ENCODE measurements at regions not wholly inside any gene's neighbourhood (a gene's known extent, or its start where the extent isn't known, plus 50 kb on each side); places are given as distances from the start of the nearest gene placed in this dataset.

DNA sequence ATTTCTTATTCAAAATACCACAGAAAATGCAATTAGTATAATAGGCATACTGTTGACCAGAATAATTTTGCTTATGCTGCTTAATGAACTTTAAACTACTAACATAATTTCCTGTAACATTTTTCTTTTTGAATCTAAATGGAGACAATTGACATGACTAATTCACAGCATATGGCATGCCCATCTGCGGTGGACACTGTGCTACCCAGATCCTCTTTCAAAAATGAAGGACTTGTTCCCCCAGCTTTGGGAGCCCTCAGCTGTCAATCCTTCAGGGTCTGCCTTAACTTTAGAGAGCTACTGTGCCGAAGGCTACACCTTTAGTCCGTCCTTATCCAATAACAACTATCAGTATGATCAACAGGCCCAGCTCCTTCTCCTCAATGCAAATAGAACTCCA is 789.0 kb downstream of the PLA2G4A start:
- POLR2A ChIA-PET: no interaction called here
- TF ChIP-seq, protein P1, sequence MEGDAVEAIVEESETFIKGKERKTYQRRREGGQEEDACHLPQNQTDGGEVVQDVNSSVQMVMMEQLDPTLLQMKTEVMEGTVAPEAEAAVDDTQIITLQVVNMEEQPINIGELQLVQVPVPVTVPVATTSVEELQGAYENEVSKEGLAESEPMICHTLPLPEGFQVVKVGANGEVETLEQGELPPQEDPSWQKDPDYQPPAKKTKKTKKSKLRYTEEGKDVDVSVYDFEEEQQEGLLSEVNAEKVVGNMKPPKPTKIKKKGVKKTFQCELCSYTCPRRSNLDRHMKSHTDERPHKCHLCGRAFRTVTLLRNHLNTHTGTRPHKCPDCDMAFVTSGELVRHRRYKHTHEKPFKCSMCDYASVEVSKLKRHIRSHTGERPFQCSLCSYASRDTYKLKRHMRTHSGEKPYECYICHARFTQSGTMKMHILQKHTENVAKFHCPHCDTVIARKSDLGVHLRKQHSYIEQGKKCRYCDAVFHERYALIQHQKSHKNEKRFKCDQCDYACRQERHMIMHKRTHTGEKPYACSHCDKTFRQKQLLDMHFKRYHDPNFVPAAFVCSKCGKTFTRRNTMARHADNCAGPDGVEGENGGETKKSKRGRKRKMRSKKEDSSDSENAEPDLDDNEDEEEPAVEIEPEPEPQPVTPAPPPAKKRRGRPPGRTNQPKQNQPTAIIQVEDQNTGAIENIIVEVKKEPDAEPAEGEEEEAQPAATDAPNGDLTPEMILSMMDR (IDR thresholded peaks at IDR 0.05; ENCODE audit: insufficient read depth, low read length, missing control alignments): no peak
- no peak for DNase-seq (ENCODE audit: low read depth, low spot score)
- CTCF ChIA-PET: no interaction called here
- no peak overlapping the region for H3K4me3 ChIP-seq (ENCODE audit: low read depth, low read length)

DNA sequence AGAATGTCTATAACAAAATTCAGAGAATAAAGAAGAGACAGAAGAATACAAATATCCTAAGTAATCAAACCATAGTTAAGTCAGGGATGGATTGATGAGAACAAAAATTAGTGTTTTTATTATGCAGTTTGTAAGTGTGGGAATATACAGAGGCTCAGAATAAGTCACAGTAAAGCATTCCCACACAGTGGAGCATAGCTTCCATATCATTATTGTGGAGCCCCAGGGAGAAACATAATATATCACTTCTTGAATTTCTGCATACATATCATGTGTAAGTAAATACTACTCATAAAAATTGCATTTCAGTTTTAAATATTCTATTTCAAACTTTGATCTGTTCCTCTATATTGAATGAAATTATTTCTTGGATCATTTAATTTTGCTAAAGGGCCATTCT is 790.4 kb downstream of the PLA2G4A start:
- no peak overlapping the region for H3K4me3 ChIP-seq (ENCODE audit: low read depth, low read length)
- TF ChIP-seq, protein P1 (IDR thresholded peaks at IDR 0.05; ENCODE audit: insufficient read depth, low read length, missing control alignments): no peak
- ChIA-PET CTCF (no interaction called here), POLR2A (no interaction called here)
- DNase-seq (ENCODE audit: low read depth, low spot score): no peak

DNA sequence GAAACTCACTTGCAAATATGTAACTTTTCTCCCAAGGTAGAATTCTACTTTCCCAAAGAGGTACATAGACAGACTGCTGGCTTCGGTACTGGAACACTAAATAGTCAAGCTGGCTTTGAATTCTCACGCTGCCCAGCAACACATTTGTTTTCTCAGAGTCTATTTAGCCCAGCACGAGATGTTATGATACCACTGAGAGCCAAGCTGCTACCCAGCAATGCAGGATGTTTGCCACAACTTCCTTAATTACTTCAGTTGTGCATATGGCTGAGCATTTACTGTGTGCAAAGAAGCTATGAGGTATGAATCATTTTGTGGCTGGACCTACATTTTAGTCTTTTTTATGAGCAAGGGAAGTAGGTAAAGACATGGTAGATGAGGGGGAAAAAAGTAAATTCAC is 793.2 kb downstream of the PLA2G4A start:
- POLR2A ChIA-PET: no interaction called here
- no peak overlapping the region for H3K4me3 ChIP-seq (ENCODE audit: low read depth, low read length)
- TF ChIP-seq, protein P1 (IDR thresholded peaks at IDR 0.05; ENCODE audit: insufficient read depth, low read length, missing control alignments): no peak
- CTCF ChIA-PET: no interaction called here
- no peak for DNase-seq (ENCODE audit: low read depth, low spot score)

DNA sequence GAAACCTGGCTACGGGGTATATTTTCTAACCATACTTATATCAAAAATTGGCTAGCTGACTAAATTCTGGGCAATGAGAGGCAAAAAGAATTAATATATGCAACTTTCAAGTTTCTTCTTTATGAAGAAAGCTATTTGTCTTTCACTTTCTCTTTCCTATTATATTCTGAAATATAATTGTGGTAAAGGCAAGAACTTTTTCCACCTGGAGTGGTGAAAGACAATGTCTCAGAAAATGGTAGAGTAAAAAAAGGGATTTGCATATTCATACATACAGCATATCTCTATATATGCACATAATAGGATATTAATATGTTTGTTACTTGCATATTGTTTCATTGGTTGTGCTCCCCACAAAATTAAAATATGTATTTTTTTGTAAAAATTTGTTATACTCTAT is 793.8 kb downstream of the PLA2G4A start:
- ChIA-PET CTCF (no interaction called here), POLR2A (no interaction called here)
- DNase-seq (ENCODE audit: low read depth, low spot score): no peak
- H3K4me3 ChIP-seq (ENCODE audit: low read depth, low read length): no peak overlapping the region
- TF ChIP-seq, protein P1 (IDR thresholded peaks at IDR 0.05; ENCODE audit: insufficient read depth, low read length, missing control alignments): no peak

DNA sequence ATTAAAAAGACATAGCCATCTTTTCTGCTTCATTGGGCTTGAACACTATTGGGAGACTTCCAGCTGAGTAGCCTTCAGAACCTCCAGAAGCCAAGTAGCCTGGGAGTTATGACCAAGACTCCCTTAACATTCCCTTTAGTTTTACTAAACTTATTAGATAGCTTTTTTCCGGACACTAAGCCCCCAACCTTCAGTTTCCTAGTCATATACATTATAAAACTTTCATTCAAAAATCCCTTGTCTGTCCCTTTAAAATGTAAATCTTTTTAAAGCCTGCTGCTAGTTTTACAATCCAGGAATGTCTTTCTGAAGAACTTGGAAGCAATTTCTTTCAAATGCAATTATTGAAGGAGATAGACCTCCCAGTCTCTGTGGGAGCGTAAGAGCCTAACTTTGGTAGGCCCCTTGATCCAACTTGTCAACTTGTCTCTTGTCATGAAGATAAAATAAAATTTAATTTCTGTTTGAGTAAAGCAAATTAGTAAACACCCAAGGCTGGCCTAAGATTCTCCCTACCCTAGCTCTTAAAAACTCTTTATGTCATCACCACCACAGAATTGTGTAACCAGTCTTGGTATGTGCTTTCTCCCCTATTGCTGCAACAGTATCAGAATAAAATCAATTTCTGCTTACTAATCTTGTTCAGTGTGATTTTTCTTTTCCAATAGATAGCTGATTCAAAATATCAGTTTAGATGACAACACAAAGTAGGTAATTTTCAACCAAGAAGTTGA is 796.2 kb downstream of the PLA2G4A start:
- TF ChIP-seq, protein P1 (IDR thresholded peaks at IDR 0.05; ENCODE audit: insufficient read depth, low read length, missing control alignments): no peak
- H3K4me3 ChIP-seq (ENCODE audit: low read depth, low read length): no peak overlapping the region
- no peak for DNase-seq (ENCODE audit: low read depth, low spot score)
- POLR2A ChIA-PET: no interaction called here
- CTCF ChIA-PET: no interaction called here

DNA sequence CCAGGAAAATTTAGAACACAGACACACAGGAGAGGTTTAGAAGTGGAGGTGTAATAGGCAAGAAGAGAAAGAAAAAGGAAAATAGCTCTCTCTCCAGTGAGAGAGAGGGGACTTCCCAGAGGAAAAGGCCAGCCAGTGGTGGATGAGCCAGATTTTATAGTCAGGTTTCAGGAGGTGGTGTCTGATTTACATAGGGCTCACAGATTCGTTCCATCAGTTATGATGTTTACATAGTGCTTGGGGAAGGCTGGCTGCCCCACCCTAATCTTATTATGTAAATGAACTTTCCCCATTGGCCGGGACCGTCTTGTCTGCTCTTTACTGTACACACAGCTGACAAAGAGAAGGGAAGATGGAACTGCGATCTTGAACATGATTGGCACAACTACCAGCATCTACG is 797.3 kb downstream of the PLA2G4A start:
- H3K4me3 ChIP-seq (ENCODE audit: low read depth, low read length): no peak overlapping the region
- ChIA-PET CTCF (no interaction called here), POLR2A (no interaction called here)
- TF ChIP-seq, protein P1 (IDR thresholded peaks at IDR 0.05; ENCODE audit: insufficient read depth, low read length, missing control alignments): no peak
- no peak for DNase-seq (ENCODE audit: low read depth, low spot score)
